GM21390 (cell line): ENCODE measurements at regions not wholly inside any gene's neighbourhood (a gene's known extent, or its start where the extent isn't known, plus 50 kb on each side); places are given as distances from the start of the nearest gene placed in this dataset.

Experiments used
- ATAC-seq: cut with Tn5 transposase; IDR thresholded peaks from one replicate; pipeline ENCODE4 v1.9.1; 2021; ENCODE audit not compliant: unreplicated experiment

DNA sequence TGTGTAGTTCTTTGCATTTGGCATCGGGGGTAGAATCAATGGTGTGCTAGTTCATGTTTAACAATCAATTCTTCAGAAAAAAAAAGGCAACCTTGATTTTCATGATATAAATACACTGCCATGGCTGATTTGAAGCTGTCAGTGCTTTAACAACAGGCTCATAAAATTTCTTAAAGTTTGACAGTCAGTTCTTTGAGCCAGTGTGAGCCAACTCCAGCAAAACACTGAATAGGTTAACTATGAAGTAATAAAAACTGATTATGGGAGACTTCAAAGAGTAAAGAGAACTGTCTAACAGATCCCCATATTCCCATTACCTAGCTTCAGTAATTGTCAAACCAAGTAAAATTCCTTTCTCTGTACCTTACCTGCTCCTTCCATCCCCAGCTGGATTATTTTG, 241.7 kb upstream of the SUCLG2 start:
- ATAC-seq, result no peak

DNA sequence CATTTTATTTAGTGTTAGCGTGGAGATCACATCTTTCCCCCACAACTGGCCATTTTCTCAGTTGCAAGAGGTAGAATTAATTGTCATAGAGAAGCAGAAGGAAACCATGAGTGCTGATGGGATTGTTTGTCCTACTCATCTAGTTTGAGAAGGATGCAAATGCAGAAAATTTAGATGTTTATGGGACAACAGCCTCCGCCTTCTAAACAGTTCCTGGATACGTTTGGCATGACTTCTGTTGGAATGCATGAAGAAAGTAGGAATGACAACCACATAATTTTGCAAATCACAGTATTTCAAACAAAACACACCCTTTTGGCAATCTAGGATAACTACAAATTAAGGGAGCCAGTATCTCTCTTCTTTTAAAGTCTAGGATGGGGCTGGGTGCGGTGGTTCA, 240.1 kb upstream of the SUCLG2 start:
- ATAC-seq, result no peak

DNA sequence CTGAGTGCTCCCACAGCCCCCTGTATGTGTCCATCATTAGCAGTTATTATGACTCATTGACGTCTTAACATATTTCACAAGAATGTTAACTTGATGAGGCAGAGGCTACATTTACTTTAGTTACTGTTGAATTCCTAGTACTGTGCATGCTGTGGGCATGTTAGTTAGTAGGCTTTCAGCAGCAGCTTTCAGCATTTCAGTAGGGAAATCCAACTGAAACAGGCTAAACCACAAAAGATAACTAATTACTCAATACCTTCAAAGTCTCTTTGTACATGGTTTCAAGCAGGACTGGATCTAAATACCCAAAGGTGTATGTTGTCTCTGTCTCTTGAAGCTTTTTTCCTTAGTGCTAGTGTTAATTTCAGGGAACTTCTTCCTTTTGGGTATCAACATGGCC, 229.9 kb upstream of the SUCLG2 start:
- ATAC-seq, result no peak

DNA sequence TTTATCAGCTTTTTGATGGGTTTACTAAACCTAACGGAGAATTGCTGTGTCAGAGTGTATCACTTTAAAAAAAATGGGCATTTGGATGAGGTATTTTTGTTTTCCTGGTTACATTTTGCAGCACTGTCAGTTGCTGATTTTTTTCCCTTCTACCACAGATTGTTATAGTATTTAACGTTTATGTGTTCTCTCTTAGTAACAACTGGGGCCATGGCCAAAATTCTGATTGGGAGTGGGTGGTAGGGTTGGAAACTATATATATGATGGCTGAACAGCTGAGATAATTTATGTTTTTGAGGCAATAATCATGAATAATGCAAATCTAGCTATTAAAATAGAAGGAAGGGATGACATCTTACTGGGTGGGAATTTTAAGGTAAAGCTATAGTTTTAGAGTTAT, 229.4 kb upstream of the SUCLG2 start:
- no peak for ATAC-seq

DNA sequence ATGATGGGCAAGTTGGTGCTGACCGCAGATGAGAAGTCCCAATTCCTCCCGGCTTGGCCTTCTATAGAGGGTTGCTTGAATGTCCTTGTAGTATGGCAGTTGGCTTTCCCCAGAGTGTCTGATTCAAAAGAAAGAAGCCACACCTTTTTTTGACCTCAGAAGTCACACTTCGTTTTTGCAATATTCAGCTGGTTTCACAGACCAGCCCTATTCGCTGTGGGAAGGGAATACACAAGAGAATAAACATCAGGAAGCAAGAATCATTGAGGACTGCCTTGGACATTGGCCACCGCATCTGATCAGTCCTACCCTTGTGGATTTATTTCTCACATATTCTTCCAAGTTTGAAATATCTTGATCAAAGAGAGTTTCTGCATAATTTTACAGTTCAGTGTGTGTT, 228.6 kb upstream of the SUCLG2 start:
- no peak for ATAC-seq

DNA sequence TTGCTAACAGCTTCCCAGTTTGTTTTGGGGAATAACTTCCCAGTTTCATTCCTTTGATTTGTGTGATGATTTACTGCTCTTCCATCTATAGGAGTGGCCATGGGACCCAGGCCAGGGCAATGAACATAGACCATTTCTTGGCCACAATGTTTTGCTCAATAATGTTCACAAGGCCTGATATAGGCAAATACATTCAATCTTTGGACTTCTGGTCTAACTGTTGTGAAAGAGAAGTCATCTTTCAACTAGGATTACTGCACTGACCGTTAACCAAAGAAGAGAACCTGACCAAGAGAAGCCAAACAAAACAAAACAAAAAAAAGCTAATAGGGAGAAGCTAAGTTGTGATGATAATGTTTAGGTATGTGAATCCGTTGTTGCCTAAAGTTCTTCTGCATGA, 221.8 kb upstream of the SUCLG2 start:
- no peak for ATAC-seq

DNA sequence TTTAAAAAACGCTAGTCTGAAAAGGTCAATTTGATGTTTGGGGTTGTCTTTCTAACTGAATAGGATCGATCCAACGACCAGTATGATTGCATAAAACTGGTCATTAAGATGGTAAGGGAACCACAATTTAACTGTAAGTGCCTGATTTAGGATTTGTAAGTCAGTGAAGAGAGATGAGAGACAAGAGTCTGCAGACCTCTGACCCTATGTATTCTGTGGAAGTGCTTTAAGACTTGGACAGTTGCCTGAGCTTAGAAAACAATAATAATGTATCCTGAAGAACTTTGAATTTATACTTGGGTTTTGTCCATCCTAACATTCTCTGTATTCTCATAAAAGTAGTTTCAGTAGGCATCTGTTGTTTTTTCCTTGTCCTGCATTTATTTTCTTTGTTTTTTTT, 221.4 kb upstream of the SUCLG2 start:
- ATAC-seq, result no peak

DNA sequence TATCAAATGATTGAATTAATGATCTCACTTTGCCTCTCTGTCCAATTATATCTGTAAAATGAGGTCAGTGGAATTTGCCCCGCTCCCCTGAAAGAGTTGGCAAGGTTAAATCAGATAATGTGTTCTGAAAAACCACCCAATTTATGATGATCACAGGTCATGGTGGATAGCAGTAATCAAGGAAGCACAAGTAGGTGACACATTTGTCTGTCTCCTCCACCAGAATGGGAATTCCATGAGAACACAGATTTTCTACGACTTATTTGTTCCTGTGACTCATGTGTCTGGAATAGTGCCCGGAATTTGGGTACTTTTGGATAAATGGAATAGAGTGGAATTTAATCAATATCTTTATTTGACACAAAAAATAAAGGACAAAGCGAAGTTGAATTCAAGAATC, 220.9 kb upstream of the SUCLG2 start:
- ATAC-seq, result no peak

DNA sequence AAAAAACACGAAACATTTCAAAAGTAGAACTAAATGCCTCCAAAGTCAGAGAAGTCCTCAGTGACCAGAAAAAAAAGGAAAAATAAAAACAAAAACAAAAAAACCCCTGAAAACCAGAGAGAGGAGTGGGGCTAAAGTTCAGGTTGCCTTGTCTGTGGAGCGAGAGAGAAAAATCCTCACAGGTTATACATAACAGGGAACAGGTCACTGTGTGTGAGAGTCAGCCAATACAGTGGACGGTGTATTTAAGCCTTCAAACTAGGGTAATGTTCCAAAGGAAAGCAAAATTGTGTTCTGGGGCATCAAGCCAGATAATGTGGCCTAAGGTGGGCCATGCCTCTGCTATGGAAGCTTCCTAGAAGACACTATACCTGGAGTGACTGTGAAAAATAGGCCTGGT, 216.1 kb upstream of the SUCLG2 start:
- no peak for ATAC-seq

DNA sequence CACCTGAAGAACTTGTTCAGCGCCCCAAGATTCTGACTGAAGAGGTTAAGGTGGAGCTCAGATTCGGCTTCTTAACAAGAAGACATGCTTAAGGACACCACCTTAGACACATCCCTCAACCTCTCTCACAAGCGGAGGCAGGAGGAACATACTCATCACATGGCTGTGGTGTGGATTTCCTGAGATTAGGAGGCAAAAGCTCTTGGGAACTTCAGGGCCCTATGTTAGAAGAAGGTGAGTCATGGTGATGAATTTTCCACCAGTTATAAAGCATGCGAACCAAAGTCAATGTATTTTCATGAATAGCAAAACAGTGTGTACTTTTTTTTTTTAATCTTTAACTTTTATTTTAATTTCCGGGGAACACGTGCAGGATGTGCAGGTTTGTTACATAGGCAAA, 212.2 kb upstream of the SUCLG2 start:
- no peak for ATAC-seq

DNA sequence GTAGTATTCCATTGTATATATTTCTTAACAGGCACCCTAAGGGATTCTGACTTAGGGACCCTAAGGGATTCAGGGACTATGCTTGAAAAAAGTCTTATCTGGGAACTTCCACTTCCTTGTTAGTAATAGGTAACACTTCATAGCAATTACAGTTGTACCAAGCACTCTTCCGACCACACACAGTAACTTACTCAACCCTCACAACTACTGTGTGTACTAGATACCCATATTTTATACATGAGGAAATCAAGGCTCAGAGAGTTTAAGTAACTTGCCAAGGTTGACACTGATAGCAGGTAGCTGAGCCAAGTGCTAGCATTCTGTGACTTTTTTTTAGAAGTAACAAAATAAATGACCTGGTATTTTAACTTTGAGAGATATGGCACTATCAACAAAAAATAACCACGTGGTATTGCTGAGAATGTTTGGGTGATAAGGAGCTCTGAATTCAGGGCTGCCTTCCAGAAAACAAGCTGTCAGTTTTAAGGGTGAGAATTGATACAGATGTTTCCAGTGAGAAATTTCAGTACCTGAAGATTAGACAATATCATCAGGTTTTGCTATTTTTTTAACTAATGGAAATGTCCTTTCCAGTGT, 210.3 kb upstream of the SUCLG2 start:
- no peak for ATAC-seq

DNA sequence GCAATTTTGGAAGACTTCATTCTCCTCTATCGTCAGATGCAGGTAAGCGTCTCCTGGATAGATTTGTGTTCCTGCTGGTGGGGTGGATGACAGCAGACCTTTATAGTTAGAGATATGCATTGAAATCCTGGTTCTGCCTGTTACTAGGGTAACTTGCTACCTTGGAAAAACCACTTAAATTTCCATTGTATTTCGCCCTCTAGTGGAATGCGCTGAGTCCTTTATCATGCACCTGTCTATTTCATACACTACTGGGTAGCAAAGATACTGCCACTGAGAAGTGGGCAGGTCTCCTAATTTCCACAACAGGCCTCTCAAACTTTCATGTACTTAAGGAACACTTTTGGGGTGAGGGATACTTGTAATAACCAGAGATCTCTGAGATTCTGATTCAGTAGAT, 209.5 kb upstream of the SUCLG2 start:
- no peak for ATAC-seq

DNA sequence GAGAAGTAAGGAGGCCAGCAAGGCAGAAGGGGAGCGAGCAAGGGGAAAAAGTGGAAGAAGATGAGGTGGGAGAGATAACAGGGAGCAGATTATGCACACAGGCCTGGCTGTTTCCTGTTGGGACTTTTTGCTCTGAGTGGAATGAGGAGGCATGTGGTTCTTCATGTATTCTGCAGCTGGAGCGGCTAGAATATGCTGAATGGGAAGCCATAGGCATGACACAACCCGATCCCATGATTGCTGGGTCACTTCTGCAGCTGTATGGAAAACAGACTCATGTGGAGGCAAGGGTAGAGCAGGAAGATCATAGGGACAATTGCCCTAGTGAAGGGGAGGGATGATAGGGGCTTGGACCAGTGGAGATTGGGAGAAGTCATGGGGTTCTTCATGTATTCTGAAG, 206.0 kb upstream of the SUCLG2 start:
- no peak for ATAC-seq

DNA sequence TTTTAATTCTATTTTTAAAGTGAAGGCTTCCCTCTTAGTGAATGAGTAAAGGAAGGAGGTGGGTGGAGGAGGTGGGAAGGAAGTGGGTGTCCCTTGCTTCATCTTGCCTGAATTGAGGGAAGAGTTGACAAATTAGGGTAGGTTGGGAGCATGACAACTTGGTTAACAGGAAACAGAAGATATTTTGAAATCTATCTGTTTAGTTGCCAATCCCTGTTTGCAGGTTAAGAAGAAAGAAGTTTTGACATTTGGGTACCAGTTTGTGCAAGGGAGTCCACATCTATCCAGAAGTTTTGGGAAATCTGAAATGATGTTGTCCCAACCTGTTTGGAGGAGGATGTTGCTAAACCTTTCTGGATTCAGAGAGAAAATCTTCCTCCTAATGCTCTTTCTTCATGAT, 204.1 kb upstream of the SUCLG2 start:
- no peak for ATAC-seq

DNA sequence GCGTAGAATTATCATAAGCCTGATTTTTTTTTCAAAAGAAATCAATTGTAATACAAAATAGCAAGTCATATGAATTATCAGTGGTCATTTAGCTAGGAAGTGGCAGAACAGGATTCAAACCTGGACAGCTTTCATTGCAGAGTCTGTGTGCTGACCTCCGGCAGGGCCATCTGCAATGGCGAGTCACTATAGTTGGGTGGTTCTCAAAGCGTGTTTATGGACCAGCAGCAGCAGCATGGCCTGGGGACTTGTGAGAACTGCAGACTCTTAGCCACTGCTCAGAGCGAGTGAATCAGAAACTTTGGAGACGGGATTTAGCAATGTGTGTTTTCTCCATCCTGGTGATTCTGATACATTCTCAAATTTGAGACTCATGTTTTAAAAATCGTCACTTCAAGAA, 202.3 kb upstream of the SUCLG2 start:
- ATAC-seq, result no peak

DNA sequence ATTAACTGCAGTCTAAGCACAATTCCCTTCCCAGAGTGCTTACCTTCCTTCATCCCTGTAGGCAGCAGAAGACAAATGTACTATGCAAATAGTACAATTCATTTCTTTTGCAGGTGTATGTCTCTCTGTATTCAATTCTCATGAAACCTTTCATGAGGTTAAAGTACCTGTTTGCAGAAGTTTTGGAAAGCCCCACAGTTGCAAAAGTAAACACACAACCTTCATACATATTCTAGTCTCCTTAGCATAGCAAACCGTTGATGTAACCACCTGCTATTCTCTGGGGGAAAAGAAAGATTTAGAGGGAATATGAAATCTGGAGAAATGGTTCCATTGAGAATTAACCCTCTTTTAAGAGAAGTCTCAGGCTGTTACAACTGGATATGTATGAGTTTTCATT, 200.3 kb upstream of the SUCLG2 start:
- no peak for ATAC-seq

DNA sequence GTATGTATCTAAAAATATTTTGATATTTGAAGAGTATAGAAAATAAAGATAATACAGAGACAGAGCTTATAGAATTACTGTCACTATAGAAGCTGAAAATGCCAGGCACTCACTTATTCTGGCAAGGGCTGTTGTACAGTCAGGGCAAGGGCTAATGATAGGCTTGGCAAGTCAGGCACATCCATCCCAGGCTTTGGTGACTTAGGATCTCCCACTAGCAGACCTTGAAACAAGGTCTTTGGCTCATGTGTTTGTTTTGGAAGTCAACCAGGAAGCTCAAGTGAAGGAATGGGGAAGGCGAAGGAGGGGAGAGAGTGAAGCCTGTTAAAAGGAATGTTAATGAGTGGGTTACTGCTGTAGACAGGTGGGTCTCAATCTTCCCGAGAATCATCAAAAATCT, 199.1 kb upstream of the SUCLG2 start:
- no peak for ATAC-seq

DNA sequence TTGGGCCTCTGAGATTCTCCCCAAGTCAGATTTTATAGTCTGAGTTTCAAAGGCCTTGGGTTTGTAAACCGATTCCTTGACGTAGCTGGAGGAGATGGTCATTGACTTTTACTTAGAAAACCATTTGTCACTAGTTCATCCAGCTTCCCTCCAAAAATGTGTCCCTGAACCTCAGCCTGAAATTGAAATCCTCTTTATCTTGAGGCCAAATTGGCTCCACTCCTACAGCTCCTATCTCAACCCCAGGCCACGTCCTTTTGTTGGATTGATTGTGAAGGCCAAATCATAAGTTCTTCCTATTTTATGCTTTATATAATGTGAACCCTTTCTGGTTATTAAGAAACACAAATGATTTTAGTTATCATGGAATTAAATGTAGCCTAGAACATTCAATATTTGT, 193.9 kb upstream of the SUCLG2 start:
- no peak for ATAC-seq

DNA sequence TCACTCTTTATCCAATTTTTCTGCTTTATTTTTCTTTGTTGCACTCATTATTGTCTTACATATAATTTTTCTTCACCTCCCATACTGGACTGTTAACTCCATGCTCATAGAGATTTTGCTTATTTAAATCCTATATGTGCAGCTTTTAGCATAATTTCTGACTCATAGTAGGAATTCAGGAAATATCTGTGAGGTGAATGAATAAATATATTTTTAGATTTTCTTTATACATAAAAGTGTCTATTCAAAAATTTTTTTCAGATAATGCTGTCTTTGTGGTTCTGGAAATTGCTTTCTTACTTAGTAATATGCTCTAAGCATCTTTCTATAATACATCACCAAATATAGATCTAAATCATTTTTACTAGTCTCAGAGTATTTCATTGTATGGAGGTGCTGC, 191.8 kb upstream of the SUCLG2 start:
- ATAC-seq, result no peak

DNA sequence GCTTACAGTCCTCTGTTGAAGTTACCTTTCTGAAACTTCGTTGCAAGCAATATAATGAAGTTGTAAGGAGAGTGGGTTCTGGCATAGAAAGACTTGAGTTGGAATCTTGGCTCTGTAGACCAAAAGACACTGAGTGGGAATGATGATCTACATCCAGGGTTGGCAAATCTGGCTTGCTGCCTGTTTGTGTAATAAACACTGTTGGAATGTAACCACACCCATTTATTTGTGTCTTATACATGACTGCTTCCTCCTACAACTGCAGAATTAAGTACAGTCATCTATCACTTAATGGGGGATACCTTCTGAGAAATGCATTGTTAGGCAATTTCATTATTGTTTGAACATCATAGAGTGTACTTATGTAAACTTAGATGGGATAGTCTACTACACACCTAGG, 178.4 kb upstream of the SUCLG2 start:
- ATAC-seq, result no peak

DNA sequence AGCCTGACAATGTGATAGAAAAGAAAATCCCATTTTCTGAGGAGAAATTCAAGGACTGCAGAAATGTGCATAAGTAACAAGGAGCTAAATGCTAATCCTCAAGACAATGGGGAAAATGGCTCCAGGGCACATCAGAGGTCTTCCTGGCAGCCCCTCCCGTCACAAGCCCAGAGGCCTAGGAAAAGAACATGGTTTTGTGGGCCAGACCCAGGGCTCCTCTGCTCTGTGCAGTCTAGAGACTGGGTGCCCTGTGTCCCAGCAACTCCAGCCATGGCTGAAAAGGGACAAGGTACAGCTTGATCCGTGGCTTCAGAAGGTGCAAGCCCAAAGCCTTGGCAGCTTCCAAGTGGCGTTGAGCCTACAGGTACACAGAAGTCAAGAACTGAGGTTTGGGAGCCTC, 176.8 kb upstream of the SUCLG2 start:
- ATAC-seq, result no peak

DNA sequence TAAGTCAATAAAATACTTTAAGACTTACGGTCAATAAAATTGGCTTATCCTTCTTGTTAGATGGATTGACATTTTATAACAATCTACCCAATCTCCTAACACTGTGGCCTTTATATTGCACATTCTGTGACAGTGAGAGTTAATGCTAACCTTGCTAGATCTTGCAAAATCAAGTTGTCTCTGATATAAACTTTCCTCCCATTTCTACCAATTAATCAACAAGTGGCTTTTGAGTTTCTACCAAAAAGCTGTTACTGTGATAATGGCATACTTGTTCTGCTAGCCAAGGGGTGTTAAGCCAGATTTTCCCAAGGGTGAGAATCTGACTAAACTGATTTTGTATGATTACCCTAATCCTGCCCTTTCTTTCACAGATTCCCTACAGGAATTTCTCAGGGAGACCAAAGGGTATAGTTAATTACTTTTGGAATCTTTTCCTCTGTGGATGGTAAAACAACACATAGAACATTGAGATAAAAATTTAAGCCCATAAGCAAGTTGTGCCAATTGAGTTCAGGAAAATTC, 174.1 kb upstream of the SUCLG2 start:
- ATAC-seq, result no peak

DNA sequence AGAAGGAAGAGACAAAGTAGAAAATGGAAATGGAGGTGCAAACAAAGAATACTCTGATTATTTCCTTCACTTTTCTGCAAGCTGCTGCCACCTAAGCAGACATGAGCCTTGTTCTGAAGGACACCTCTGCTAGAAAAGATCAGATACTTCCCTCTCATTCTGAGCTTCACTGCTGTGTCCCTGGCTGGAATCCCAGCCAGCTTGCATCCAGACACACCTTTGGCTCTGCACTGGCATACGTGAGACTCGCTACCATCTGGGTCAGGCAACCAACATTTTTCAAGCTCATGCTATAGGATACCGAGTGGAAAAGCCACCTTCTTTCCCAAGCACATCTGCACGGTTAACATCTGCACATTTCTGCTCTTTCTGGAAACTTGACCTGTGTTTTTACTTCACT, 166.7 kb upstream of the SUCLG2 start:
- ATAC-seq, result no peak

DNA sequence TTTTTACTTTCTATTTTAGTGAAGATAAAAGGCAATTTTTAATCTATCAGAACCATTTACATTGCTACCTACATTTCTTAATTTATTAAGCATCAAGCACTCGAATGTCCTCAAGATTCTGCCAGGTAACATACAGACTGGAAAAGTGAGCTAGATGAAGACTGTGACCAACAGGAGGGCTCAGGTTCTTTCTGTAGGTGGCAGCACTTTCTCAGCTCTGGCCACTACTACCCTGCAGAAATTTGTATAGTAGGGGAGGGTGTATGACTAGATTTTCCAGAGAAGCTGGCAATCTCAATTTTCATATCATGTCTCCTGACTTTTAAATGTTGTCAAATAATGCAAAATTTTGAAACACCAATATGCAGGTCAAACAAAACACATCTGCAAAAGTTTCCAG, 165.0 kb upstream of the SUCLG2 start:
- ATAC-seq, result no peak
